Fibroblast of the aortic adventitia (primary cell): ENCODE measurements at regions not wholly inside any gene's neighbourhood (a gene's known extent, or its start where the extent isn't known, plus 50 kb on each side); places are given as distances from the start of the nearest gene placed in this dataset.
A peak's percentile ranks its signal among the peaks of the same experiment; 100 is the strongest.

Experiments
- DNase-seq: peaks from one replicate; pipeline ENCODE4 v3.0.0-alpha.2; 2010; ENCODE audit warnings: low read depth
- H3K4me3 ChIP-seq: 2 replicates; pipeline ENCODE4 v1.5.1; 2011; ENCODE audit warnings: low read depth, mild to moderate bottlenecking, control low read depth, low read length, moderate library complexity
- TF ChIP-seq, protein P1 (sequence below): IDR thresholded peaks from 2 replicates; pipeline ENCODE4 v1.5.1; 2011; ENCODE audit warnings: mild to moderate bottlenecking, low read length, control low read depth, inconsistent platforms; ENCODE audit not compliant: insufficient read depth

DNA sequence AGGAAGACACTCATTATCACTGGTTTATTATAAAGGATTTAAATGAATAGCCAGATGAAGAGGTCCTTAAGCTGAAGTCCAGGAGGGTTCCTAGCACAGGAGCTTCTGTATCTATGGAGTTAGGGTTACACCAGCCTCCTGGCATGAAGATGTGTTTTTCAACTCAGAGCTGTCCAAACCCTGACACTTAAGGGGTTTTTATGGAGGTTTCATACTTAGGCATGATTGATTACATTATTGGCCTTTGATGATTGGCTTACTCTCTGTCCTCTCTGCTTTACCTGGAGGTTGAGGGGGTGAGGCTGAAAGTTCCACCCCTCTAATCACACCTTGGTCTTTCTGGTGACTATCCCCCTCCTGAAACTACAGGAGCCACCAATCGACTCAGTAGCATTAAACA is 84.9 kb upstream of the ZNF169 start:
- TF ChIP-seq, protein P1, sequence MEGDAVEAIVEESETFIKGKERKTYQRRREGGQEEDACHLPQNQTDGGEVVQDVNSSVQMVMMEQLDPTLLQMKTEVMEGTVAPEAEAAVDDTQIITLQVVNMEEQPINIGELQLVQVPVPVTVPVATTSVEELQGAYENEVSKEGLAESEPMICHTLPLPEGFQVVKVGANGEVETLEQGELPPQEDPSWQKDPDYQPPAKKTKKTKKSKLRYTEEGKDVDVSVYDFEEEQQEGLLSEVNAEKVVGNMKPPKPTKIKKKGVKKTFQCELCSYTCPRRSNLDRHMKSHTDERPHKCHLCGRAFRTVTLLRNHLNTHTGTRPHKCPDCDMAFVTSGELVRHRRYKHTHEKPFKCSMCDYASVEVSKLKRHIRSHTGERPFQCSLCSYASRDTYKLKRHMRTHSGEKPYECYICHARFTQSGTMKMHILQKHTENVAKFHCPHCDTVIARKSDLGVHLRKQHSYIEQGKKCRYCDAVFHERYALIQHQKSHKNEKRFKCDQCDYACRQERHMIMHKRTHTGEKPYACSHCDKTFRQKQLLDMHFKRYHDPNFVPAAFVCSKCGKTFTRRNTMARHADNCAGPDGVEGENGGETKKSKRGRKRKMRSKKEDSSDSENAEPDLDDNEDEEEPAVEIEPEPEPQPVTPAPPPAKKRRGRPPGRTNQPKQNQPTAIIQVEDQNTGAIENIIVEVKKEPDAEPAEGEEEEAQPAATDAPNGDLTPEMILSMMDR: no peak
- DNase-seq: no peak
- H3K4me3 ChIP-seq: no peak overlapping the region

DNA sequence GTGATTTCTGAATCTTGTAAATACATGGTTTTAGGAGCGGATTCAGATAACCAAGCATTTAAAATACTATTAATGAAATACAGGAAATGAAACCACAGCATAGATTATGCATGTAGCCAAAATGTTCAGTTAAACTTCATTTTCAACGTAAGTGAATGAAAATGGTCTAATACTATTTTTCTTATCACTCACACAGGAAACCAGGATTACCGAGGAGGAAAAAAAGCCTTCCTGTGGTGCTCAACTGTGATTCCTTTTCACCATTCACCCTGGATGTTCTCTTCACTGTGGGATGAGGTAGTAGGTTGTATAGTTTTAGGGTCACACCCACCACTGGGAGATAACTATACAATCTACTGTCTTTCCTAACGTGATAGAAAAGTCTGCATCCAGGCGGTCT is 83.4 kb upstream of the ZNF169 start:
- no peak overlapping the region for H3K4me3 ChIP-seq
- peak; percentile 25 for DNase-seq

DNA sequence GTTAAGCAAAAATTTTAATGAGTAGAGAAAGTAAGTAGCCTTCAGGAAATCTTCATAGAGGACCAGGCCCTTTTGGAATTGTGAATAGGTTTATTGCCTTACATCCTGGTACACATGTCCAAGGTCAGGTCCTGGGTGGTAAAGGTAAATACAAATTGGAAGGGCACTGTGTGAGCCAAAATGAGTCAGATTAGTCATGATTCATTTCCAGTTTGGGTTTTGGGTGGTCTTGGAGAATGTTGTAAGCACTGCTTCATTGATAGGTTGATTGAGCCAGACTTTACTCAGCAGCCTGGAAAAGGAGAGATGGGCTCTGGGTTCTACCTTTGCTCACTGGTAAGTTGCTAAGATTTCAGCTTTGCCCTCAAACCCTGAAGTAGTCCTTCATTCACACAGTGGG is 82.5 kb upstream of the ZNF169 start:
- no peak overlapping the region for H3K4me3 ChIP-seq
- no peak for DNase-seq
- TF ChIP-seq, protein P1: no peak

More for the DNA sequence above, 83.4 kb upstream of the ZNF169 start:
- TF ChIP-seq, protein P1: no peak

DNA sequence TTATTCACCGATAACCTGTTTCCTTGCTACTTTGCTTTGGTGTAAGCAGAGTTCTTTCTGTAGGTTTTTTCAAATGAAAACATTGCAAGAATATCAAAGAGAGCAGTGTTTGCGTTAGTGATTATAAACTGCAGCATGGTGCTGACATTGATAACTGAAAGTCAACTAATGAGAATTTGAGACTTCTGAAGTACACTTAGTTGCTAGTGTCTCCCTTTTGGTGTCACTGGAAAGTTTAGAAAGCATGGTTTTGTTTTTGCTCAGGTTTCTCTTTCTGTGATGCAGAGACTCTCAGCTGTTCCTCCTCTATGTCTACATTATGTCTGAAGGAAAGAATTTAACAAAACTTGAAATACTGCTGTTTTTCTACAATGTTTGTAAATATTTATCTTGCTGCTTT is 80.2 kb upstream of the ZNF169 start:
- no peak for DNase-seq
- H3K4me3 ChIP-seq: no peak overlapping the region
- TF ChIP-seq, protein P1: no peak

DNA sequence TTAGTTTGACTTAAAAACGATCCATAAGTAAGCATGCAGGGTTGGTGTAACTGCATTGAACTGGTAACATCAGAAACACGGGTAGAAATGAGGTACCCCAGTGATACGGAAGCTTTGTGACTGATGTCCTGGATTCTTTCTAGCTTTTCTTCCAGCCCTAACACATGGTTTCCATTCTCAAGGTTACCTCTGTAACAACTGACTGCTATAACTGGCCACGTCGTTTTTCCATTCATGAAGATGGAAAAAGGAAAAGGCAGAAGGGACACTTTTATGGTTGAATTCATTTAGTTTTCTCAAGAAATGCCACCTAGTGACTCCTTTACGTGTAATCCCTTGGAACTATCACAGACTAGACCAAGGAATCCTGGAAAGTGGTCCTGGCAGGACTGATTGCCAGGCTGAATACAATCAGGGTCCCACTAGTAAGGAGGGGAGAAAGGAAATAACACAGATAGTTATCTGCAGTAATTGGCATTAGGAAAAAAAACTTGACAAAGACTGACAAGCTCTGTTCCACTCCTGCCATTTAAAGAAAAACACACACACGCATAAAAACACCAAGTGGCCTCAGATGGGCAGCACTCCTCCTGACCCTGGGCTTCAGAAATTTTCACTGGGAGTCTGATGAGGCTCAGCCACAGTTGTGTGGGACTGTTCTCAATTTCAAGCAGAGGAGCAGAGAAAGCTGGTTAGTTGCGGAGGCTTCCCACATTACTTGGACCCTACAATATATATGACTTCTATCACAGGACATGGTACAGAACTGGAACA is 77.5 kb upstream of the ZNF169 start:
- TF ChIP-seq, protein P1: no peak
- no peak overlapping the region for H3K4me3 ChIP-seq
- DNase-seq: no peak

DNA sequence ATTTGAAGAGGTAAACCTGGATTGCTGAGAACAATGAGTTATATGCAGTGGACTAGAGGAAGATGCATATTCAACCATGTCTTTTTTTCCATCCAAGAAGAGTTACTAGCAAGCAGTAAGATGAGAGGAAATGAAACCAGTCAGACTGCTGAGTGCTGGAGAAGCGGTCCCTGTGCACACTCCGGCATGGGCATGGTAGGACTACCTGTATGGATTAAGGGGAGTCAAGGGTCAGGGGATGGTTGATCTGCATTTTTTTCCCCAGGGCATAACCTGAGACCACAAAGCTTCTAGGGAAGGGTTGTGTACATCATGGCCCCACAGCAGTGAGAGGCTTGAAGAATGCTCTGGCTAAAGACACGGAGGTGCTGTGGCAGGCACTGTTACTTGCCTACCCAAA is 76.6 kb upstream of the ZNF169 start:
- no peak overlapping the region for H3K4me3 ChIP-seq
- TF ChIP-seq, protein P1: no peak
- DNase-seq: no peak
